HEK293 (cell line): ENCODE measurements at regions not wholly inside any gene's neighbourhood (a gene's known extent, or its start where the extent isn't known, plus 50 kb on each side); places are given as distances from the start of the nearest gene placed in this dataset.

ENCODE experiments used
- CTCF ChIA-PET: fragments of 350-600 bp; formaldehyde crosslinking; extraction: SDS; loops from one replicate; lab custom pipeline; 2021; ENCODE audit warnings: antibody characterized with exemption; lab: Yijun Ruan, JAX
- POLR2A ChIA-PET: fragments of 300-600 bp; formaldehyde crosslinking; extraction: SDS; loops from one replicate; lab custom pipeline; 2020; ENCODE audit warnings: antibody characterized with exemption, inconsistent platforms; lab: Yijun Ruan, JAX
- H3K27ac ChIP-seq: fragments of 200-500 bp; sonication (Bioruptor generic); 2 replicates; pipeline ENCODE4 v1.5.1; 2014; ENCODE audit warnings: low read depth, low read length, control low read depth, inconsistent platforms; ENCODE audit errors: extremely low read depth
- H3K36me3 ChIP-seq, 2 experiments: fragments of 200-500 bp in 1 of 2; sonication (Bioruptor generic) in 1 of 2; 1 replicate in 1 of 2; 2 replicates in 1 of 2; pipeline ENCODE4 v1.5.1; 2014 to 2017; ENCODE audit warnings: inconsistent platforms in 2 of 2, low read length in 2 of 2; ENCODE audit not compliant: control insufficient read depth in 2 of 2, insufficient read depth in 1 of 2
- H3K4me1 ChIP-seq: fragments of 200-500 bp; sonication (Bioruptor generic); 2 replicates; pipeline ENCODE4 v1.5.1; 2014; ENCODE audit warnings: mild to moderate bottlenecking, low read length, inconsistent platforms; ENCODE audit not compliant: control insufficient read depth, insufficient read depth
- H3K4me3 ChIP-seq: 2 replicates; pipeline ENCODE4 v1.5.1; 2011; ENCODE audit warnings: low read depth, mild to moderate bottlenecking, control low read depth, low read length, moderate library complexity
- H3K9me3 ChIP-seq: fragments of 200-500 bp; sonication (Bioruptor generic); 2 replicates; pipeline ENCODE4 v1.5.1; 2014; ENCODE audit warnings: low read depth, low read length, inconsistent platforms; ENCODE audit not compliant: control insufficient read depth, insufficient read depth
- KLF10 ChIP-seq: fragments of 450-650 bp; IDR thresholded peaks from 2 replicates; pipeline ENCODE4 v1.5.1; 2018; ENCODE audit warnings: missing biosample characterization, mild to moderate bottlenecking, missing genetic modification characterization
- KLF16 ChIP-seq: fragments of 450-650 bp; formaldehyde crosslinking; IDR thresholded peaks from 2 replicates; pipeline ENCODE4 v1.5.1; 2017; ENCODE audit warnings: missing biosample characterization, missing genetic modification characterization
- OSR2 ChIP-seq: fragments of 450-650 bp; formaldehyde crosslinking; IDR thresholded peaks from 2 replicates; pipeline ENCODE4 v1.5.1; 2016; ENCODE audit warnings: missing biosample characterization, missing genetic modification characterization
- RBAK ChIP-seq: fragments of 450-650 bp; formaldehyde crosslinking; IDR thresholded peaks from 2 replicates; pipeline ENCODE4 v1.5.1; 2016; ENCODE audit warnings: missing biosample characterization, missing genetic modification characterization
- SP3 ChIP-seq: fragments of 450-650 bp; formaldehyde crosslinking; IDR thresholded peaks from 2 replicates; pipeline ENCODE4 v1.5.1; 2016; ENCODE audit warnings: missing biosample characterization, missing genetic modification characterization
- ZEB2 ChIP-seq: fragments of 450-650 bp; formaldehyde crosslinking; IDR thresholded peaks from 2 replicates; pipeline ENCODE4 v1.5.1; 2016; ENCODE audit warnings: missing biosample characterization, missing genetic modification characterization
- ZNF140 ChIP-seq: fragments of 450-650 bp; formaldehyde crosslinking; IDR thresholded peaks from 2 replicates; pipeline ENCODE4 v1.5.1; 2016; ENCODE audit warnings: missing biosample characterization, missing genetic modification characterization
- ZNF146 ChIP-seq: fragments of 450-650 bp; formaldehyde crosslinking; IDR thresholded peaks from 2 replicates; pipeline ENCODE4 v1.5.1; 2016; ENCODE audit warnings: missing biosample characterization, missing genetic modification characterization
- ZNF24 ChIP-seq: fragments of 450-650 bp; formaldehyde crosslinking; IDR thresholded peaks from 2 replicates; pipeline ENCODE4 v1.5.1; 2016; ENCODE audit warnings: missing biosample characterization, missing genetic modification characterization
- ZNF548 ChIP-seq: fragments of 450-650 bp; formaldehyde crosslinking; IDR thresholded peaks from 2 replicates; pipeline ENCODE4 v1.5.1; 2016; ENCODE audit warnings: missing biosample characterization, missing genetic modification characterization
- ZNF558 ChIP-seq: fragments of 450-650 bp; formaldehyde crosslinking; IDR thresholded peaks from 2 replicates; pipeline ENCODE4 v1.5.1; 2016; ENCODE audit warnings: missing biosample characterization, missing genetic modification characterization
- ZNF621 ChIP-seq: fragments of 450-650 bp; formaldehyde crosslinking; IDR thresholded peaks from 2 replicates; pipeline ENCODE4 v1.5.1; 2017; ENCODE audit warnings: missing biosample characterization, missing genetic modification characterization
- ZNF785 ChIP-seq: fragments of 450-650 bp; formaldehyde crosslinking; IDR thresholded peaks from 2 replicates; pipeline ENCODE4 v1.5.1; 2016; ENCODE audit warnings: missing biosample characterization, missing genetic modification characterization
- ZNF837 ChIP-seq: fragments of 450-650 bp; formaldehyde crosslinking; IDR thresholded peaks from 2 replicates; pipeline ENCODE4 v1.5.1; 2016; ENCODE audit warnings: missing biosample characterization, missing genetic modification characterization
- ZNF843 ChIP-seq: fragments of 450-650 bp; formaldehyde crosslinking; IDR thresholded peaks from 2 replicates; pipeline ENCODE4 v1.5.1; 2016; ENCODE audit warnings: missing biosample characterization, missing genetic modification characterization
- ZXDB ChIP-seq: fragments of 450-650 bp; formaldehyde crosslinking; IDR thresholded peaks from 2 replicates; pipeline ENCODE4 v1.5.1; 2016; ENCODE audit warnings: missing biosample characterization, missing genetic modification characterization
- TF ChIP-seq, protein P1 (sequence below): fragments of 450-650 bp; formaldehyde crosslinking; IDR thresholded peaks from 2 replicates; pipeline ENCODE4 v1.5.1; 2016; ENCODE audit warnings: missing biosample characterization, missing genetic modification characterization
- TF ChIP-seq, protein P2 (sequence below): fragments of 450-650 bp; formaldehyde crosslinking; IDR thresholded peaks from 2 replicates; pipeline ENCODE4 v1.5.1; 2017; ENCODE audit warnings: missing biosample characterization, missing genetic modification characterization
- TF ChIP-seq, protein P3 (sequence below): fragments of 450-650 bp; formaldehyde crosslinking; IDR thresholded peaks from 2 replicates; pipeline ENCODE4 v1.5.1; 2016; ENCODE audit warnings: missing biosample characterization, missing genetic modification characterization
- TF ChIP-seq, protein P4 (sequence below): fragments of 450-650 bp; formaldehyde crosslinking; IDR thresholded peaks from 2 replicates; pipeline ENCODE4 v1.5.1; 2017; ENCODE audit warnings: missing biosample characterization, missing genetic modification characterization
- TF ChIP-seq, protein P5 (sequence below): fragments of 450-650 bp; formaldehyde crosslinking; conservative IDR thresholded peaks from 2 replicates; pipeline ENCODE4 v1.5.1; 2016; ENCODE audit warnings: low read depth, missing biosample characterization, missing genetic modification characterization
- TF ChIP-seq, protein P6 (sequence below): fragments of 450-650 bp; formaldehyde crosslinking; optimal IDR thresholded peaks from 2 replicates; pipeline ENCODE3; 2016; ENCODE audit warnings: missing biosample characterization, mild to moderate bottlenecking, missing genetic modification characterization

DNA sequence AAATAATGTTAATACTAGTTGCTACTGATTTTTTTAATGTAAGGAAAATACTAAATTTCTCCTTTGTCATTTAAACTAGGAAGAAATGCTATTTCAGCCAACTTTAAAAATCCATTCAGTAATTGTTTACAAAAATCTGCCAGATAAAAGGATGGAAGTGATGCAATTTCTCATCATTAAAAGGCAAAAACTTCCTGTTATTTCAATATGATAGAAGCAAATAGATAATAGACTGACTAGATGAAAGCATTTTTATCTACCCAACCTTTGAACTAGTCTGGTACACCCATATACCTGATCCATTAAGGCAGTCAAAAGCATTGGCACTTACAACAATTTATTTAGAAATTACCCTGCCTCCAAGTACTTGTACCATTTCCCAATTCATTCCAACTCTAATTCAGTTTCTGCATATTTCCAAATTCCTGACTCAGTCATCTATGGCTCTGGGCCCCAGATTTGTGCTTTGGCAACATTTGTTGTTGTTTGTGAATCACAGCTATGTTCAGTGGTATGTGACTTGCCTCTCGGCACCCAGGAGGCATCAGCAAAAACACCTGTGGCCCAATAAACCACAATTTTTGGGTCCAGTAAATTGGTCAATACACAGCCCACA, 482.6 kb upstream of the SEMA3A start:
- POLR2A ChIA-PET = no interaction called here

DNA sequence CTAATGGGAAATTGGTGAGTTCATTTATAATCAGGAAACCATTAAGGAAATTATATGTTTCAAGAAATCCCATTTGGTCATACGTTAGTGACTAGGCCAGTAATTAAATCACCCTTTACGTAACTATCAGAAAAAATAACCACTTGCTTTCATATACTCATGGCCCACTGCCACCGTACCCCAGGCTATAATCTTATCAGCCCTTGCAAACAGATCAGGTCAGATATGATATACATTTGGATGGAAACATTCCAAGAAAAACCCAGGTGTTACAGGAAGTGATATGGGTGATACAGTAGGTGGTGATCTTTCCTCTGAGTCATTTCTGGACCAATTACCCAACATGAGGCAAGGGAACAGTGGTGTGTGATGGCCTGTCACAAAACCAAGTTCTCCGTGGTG, 481.0 kb upstream of the SEMA3A start:
- ChIA-PET POLR2A (no interaction called here), CTCF (no interaction called here)
- no peaks in the 10 kb centered on the region for H3K9me3 ChIP-seq
- TF ChIP-seq ZNF146 (tag by site-specific recombination) (0 out of 2 replicates have a peak, but pooled peaks have one; percentile 6), OSR2 (tag by site-specific recombination) (peak; percentile 87), ZNF24 (tag by site-specific recombination) (peak; percentile 79), ZXDB (tag by site-specific recombination) (peak; percentile 91), KLF16 (tag by site-specific recombination) (peak; percentile 43; the same call in 1 of the 2 replicates), ZNF558 (tag by site-specific recombination) (peak; percentile 63; the same call in 1 of the 2 replicates), SP3 (tag by site-specific recombination) (peak; percentile 46; the same call in 1 of the 2 replicates), ZNF843 (peak; percentile 86), ZNF140 (tag by site-specific recombination) (no peak), KLF10 (tag by site-specific recombination) (peak; percentile 72; the same call in 1 of the 2 replicates), ZEB2 (tag by site-specific recombination) (peak; percentile 51; the same call in 1 of the 2 replicates), ZNF621 (tag by site-specific recombination) (no peak)
- TF ChIP-seq, protein P1, sequence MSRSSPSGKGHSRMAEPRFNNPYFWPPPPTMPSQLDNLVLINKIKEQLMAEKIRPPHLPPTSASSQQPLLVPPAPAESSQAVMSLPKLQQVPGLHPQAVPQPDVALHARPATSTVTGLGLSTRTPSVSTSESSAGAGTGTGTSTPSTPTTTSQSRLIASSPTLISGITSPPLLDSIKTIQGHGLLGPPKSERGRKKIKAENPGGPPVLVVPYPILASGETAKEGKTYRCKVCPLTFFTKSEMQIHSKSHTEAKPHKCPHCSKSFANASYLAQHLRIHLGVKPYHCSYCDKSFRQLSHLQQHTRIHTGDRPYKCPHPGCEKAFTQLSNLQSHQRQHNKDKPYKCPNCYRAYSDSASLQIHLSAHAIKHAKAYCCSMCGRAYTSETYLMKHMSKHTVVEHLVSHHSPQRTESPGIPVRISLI = peak; percentile 87; the same call in 1 of the 2 replicates
- TF ChIP-seq, protein P2, sequence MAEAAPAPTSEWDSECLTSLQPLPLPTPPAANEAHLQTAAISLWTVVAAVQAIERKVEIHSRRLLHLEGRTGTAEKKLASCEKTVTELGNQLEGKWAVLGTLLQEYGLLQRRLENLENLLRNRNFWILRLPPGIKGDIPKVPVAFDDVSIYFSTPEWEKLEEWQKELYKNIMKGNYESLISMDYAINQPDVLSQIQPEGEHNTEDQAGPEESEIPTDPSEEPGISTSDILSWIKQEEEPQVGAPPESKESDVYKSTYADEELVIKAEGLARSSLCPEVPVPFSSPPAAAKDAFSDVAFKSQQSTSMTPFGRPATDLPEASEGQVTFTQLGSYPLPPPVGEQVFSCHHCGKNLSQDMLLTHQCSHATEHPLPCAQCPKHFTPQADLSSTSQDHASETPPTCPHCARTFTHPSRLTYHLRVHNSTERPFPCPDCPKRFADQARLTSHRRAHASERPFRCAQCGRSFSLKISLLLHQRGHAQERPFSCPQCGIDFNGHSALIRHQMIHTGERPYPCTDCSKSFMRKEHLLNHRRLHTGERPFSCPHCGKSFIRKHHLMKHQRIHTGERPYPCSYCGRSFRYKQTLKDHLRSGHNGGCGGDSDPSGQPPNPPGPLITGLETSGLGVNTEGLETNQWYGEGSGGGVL (tag by site-specific recombination) = peak; percentile 59
- TF ChIP-seq, protein P3, sequence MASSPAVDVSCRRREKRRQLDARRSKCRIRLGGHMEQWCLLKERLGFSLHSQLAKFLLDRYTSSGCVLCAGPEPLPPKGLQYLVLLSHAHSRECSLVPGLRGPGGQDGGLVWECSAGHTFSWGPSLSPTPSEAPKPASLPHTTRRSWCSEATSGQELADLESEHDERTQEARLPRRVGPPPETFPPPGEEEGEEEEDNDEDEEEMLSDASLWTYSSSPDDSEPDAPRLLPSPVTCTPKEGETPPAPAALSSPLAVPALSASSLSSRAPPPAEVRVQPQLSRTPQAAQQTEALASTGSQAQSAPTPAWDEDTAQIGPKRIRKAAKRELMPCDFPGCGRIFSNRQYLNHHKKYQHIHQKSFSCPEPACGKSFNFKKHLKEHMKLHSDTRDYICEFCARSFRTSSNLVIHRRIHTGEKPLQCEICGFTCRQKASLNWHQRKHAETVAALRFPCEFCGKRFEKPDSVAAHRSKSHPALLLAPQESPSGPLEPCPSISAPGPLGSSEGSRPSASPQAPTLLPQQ (tag by site-specific recombination) = peak; percentile 52; the same call in 1 of the 2 replicates
- TF ChIP-seq, protein P4, sequence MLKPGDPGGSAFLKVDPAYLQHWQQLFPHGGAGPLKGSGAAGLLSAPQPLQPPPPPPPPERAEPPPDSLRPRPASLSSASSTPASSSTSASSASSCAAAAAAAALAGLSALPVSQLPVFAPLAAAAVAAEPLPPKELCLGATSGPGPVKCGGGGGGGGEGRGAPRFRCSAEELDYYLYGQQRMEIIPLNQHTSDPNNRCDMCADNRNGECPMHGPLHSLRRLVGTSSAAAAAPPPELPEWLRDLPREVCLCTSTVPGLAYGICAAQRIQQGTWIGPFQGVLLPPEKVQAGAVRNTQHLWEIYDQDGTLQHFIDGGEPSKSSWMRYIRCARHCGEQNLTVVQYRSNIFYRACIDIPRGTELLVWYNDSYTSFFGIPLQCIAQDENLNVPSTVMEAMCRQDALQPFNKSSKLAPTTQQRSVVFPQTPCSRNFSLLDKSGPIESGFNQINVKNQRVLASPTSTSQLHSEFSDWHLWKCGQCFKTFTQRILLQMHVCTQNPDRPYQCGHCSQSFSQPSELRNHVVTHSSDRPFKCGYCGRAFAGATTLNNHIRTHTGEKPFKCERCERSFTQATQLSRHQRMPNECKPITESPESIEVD (tag by site-specific recombination) = peak; percentile 31; the same call in 1 of the 2 replicates
- TF ChIP-seq, protein P5, sequence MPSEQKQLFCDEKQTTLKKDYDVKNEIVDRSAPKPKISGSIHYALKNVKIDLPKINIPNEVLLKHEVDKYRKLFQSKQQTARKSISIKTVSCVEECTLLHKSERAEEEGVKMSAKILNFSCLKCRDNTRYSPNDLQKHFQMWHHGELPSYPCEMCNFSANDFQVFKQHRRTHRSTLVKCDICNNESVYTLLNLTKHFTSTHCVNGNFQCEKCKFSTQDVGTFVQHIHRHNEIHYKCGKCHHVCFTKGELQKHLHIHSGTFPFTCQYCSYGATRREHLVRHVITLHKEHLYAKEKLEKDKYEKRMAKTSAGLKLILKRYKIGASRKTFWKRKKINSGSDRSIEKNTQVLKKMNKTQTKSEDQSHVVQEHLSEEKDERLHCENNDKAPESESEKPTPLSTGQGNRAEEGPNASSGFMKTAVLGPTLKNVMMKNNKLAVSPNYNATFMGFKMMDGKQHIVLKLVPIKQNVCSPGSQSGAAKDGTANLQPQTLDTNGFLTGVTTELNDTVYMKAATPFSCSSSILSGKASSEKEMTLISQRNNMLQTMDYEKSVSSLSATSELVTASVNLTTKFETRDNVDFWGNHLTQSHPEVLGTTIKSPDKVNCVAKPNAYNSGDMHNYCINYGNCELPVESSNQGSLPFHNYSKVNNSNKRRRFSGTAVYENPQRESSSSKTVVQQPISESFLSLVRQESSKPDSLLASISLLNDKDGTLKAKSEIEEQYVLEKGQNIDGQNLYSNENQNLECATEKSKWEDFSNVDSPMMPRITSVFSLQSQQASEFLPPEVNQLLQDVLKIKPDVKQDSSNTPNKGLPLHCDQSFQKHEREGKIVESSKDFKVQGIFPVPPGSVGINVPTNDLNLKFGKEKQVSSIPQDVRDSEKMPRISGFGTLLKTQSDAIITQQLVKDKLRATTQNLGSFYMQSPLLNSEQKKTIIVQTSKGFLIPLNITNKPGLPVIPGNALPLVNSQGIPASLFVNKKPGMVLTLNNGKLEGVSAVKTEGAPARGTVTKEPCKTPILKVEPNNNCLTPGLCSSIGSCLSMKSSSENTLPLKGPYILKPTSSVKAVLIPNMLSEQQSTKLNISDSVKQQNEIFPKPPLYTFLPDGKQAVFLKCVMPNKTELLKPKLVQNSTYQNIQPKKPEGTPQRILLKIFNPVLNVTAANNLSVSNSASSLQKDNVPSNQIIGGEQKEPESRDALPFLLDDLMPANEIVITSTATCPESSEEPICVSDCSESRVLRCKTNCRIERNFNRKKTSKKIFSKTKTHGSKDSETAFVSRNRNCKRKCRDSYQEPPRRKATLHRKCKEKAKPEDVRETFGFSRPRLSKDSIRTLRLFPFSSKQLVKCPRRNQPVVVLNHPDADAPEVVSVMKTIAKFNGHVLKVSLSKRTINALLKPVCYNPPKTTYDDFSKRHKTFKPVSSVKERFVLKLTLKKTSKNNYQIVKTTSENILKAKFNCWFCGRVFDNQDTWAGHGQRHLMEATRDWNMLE = peak; percentile 54; the same call in 1 of the 2 replicates

More for the DNA sequence above, 482.6 kb upstream of the SEMA3A start:
- Histone ChIP-seq H3K4me1 (peaks cover 12% of the 10 kb centered on the region; the same call in 1 of the 2 replicates), H3K9me3 (no peaks in the 10 kb centered on the region), H3K4me3 (no peak overlapping the region)
- no peak for TF ChIP-seq ZNF837 (tag by site-specific recombination)
- no peak for TF ChIP-seq ZNF621 (tag by site-specific recombination)
- TF ChIP-seq SP3 (tag by site-specific recombination) = no peak
- TF ChIP-seq, protein P6, sequence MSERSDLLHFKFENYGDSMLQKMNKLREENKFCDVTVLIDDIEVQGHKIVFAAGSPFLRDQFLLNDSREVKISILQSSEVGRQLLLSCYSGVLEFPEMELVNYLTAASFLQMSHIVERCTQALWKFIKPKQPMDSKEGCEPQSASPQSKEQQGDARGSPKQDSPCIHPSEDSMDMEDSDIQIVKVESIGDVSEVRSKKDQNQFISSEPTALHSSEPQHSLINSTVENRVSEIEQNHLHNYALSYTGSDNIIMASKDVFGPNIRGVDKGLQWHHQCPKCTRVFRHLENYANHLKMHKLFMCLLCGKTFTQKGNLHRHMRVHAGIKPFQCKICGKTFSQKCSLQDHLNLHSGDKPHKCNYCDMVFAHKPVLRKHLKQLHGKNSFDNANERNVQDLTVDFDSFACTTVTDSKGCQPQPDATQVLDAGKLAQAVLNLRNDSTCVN (tag by site-specific recombination) = no peak
- TF ChIP-seq ZNF558 (tag by site-specific recombination) = no peak
- no peak for TF ChIP-seq ZNF548 (tag by site-specific recombination)
- no peak for TF ChIP-seq ZNF785 (tag by site-specific recombination)
- no peak for TF ChIP-seq RBAK
- TF ChIP-seq, all 188 proteins: peak for 0
- CTCF ChIA-PET = no interaction called here
- Histone ChIP-seq H3K36me3 (no peaks in the 10 kb centered on the region), H3K27ac (no peak overlapping the region)

More for the DNA sequence above, 481.0 kb upstream of the SEMA3A start:
- Histone ChIP-seq H3K4me1 (peaks cover 9% of the 10 kb centered on the region; the same call in 1 of the 2 replicates), H3K36me3 (no peaks in the 10 kb centered on the region), H3K4me3 (no peak overlapping the region), H3K27ac (no peak overlapping the region)
